HG02884 (cell line): ENCODE measurements at regions not wholly inside any gene's neighbourhood (a gene's known extent, or its start where the extent isn't known, plus 50 kb on each side); places are given as distances from the start of the nearest gene placed in this dataset.
"Not testable (repeated sequence)": the region's sequence is repeated elsewhere in the genome, so short reads cannot be mapped to it uniquely, and the experiment has no call there.

Experiments used
- ATAC-seq: cut with Tn5 transposase; IDR thresholded peaks from one replicate; pipeline ENCODE4 v1.9.1; 2021; ENCODE audit warnings: mild to moderate bottlenecking, moderate library complexity; ENCODE audit not compliant: unreplicated experiment

DNA sequence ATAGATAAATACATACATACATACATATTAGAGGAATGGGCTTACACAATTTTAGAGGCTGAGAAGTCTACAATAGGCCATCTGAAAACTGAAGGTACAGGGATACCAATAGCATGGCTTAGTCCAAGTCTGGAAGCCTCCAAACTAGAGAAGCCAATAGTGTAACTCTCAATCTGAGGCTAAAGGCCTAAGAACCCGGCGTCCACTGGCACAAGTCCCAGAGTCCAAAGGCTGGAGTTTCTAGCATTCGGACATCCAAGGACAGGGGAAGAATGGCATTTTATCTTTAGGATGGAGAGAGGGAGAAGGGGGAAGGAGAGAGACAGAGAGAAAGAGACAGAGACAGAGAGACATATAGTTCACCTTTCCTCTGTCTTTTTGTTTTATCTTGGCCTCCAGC is 63.7 kb upstream of the SYT4 start:
- no peak for ATAC-seq

DNA sequence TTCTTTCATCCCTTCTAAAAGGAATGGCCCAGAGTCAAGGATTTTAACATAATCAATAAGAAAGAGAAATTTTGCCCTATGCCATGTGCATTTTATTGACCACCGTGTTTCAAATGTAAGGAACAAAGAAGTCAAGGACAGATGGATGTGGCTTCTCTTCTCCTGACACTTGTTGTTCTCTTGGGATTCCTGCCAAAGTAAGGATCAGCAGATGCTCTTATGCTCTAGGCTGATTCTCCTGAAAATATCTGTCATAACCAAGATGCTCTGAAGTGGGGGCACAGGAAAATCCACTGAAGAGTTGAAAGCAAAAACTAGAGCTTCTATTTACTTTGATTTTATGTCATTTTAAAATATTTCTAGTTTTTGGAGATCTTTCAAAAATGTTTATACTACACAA is 72.9 kb upstream of the SYT4 start:
- ATAC-seq = no peak

DNA sequence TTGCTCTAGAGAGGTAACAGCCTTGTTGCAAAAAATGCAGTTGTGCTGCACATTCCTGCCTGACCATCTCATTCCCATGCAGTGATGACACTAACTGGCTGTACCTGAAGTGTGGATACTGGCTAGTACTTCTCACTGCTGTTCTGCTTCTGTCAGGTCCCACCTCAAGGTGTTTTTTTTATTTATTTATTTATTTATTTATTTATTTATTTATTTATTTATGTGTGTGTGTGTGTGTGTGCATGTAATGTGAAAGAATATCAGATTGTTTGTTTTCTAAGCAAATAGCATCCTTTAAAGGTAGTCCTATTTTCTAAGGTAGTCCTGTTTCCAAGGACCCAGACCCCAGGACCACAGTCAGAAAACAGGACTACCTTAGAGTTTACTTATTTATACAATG is 87.2 kb upstream of the SYT4 start:
- ATAC-seq = no peak

DNA sequence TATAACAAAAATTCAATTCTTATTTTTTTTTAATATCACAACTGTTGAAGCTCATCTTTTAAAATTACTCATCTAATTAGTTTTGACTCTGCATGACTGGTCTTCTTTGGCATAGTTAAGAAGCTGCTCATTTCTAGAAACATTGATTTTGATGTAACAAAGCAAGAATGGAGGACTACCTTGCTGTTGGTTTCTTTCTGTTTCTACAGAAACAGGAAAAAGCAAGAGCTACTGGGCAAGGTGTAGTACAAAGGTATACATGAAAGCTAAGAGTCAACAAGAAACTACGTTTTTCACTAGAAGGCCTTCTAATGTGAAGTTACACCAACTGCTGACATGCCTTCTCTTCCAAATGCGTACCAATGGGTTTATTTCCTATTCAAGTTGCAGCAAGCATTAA is 90.6 kb upstream of the SYT4 start:
- no peak for ATAC-seq

DNA sequence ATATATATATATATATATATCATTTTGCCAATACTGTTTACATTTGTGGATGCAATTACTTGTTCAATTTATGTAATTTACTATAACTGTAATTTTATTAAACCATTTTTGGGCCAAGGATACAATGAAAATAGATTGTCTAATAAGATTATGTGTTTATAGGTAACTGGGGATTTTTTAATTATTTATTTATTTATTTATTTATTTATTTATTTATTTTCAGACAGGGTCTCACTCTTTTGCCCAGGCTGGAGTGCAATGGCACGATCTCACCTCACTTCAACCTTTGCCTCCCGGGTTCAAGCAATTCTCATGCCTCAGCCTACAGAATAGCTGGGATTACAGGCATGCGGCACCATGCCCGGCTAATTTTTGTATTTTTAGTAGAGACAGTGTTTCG is 92.0 kb upstream of the SYT4 start:
- ATAC-seq = not testable (repeated sequence)

DNA sequence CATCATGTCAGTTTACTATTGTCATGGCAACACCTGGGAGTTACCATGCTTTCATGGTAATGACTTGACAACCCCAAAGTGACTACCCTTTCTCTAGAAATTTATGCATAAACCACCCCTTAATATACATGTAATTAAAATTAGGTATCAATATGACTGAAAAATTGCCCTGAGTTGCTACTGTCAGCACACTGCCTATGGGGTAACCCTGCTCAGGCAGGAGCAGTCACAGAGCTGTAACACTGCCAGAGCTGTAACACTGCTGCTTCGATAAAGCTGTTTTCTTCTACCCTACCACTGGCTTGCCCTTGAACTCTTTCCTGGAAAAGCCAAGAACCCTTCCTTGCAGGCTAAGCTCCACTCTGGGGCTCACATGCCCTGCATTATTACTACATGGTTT is 95.5 kb upstream of the SYT4 start:
- ATAC-seq = no peak

DNA sequence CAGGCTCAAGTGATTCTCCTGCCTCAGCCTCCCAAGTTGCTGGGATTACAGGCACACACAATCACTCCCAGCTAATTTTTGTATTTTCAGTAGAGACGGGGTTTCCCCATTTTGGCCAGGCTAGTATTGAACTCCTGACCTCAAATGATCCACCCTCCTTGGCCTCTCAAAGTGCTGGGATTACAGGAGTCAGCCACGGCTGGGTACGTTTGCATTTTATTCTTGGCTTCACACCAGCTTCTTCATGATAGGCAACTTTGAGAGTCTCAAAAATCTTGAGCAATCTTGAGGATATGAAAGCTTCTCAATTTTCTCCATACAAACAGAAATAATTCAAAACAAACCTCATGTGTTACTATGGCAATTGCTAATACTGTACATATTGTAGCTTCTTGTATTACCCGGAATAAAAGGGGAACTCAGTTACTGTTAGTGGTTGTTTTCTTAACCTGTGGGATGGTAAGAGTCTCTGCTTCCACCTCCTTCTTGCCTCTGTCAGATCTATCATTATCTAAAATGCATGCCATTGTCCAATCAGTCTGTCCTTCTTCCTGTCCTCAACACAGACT is 102.9 kb upstream of the SYT4 start:
- ATAC-seq = no peak

DNA sequence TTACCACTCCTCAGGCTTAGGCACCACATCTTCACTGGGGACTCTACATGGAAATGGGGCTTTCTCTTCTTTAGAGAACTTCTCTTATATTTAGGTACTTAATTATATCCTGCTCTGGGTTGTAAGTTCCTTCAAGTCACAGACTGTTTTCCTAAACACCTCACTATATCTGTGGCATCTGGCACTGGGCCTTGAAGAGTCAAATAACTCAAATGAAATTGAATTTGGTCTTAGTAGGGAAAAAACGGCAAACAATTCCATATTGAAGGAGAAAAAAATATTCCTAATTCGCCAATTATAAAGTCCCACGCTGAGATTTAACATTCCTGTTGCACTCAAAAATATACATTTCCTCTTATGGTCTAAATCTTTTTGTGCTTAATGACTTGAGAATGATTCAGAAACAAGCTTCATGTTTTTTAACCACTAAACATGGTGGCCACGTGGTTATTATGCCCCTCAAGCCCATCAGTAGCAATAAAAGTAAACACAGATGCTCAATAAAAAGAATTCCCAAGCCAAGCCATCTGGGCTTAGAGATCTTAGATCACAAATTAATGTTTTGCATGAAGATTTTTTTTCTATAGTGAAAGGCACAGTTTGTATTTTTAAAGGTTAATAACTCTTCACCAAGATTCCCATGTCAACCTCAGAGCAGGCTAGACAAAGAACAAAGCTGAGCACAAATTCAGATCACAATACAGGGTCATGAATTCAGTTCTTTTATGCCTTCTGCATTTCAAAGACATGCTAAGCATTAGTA is 105.5 kb upstream of the SYT4 start:
- no peak for ATAC-seq

DNA sequence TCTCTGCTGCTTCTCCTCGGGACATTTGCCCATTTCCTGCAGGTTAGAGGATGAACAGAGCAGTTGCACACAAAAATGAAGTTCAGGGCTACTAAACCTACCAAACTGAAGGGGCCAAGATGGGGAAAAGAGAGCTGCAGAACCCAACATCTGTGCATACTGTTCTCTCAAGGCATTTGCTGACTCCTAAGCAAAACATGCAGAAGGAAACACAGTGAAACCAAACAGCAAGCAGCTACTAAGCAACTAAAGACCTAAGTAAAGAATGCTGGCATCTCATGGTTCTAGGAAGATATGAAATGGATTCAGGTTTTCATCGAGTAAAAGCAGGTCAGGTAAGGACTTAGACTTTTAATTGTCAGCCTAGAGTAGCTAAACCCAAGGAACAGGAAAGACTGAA is 111.9 kb upstream of the SYT4 start:
- ATAC-seq = no peak

DNA sequence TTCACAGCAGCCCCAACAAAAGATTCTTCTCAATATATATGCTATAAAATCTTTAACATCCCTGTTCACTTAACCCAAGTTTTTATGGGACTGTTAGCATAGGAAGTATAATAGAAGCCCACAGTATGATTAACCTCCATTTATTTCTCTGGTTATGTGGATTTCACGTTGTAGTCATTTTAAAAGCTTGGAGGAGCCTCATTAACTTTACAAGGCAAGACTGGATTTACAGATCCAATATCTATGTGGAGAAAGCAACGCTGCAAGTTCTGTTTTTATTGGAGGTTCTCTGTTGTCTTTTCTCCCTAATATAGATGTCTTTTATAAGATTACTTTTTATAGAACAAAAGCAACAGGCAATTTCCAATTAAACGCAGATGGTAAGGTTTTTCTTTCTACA is 114.9 kb upstream of the SYT4 start:
- no peak for ATAC-seq

DNA sequence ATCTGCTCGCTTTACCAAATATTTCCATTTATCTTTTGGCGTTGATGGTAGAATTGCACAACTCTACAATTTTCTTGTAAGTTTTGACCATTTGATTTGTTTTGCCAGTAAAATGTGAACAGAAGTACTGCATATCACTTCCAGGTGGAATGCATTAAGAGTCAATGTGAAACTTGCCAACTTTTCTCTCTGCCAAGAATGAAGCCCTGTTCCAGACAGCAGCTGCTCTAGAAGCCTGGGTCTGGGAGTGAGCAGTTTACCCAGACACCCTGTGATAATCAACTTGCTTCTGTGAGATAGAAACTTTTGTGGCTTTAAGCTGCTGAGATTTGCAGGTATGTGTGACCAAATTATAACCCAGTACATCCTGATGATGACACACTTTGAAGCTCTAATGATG is 115.9 kb upstream of the SYT4 start:
- no peak for ATAC-seq

DNA sequence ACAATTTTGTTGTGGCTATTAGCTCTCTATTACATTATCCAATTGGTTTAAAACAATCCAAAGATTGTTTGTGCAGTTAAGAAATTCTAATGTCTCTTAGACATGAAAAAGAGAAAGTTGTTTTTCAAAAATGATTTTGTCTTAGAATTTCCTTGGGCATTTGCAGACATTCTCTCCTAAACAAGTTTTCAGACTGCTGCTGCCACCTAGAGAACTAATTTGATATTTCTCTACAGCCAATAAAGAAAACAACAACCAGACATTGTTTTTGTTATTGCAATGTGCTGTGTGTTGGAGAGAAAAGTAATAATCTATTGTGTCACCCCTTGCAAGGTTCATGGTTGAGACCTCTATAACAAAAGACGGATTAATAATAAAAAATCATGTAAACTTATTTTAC is 119.0 kb upstream of the SYT4 start:
- ATAC-seq = no peak

DNA sequence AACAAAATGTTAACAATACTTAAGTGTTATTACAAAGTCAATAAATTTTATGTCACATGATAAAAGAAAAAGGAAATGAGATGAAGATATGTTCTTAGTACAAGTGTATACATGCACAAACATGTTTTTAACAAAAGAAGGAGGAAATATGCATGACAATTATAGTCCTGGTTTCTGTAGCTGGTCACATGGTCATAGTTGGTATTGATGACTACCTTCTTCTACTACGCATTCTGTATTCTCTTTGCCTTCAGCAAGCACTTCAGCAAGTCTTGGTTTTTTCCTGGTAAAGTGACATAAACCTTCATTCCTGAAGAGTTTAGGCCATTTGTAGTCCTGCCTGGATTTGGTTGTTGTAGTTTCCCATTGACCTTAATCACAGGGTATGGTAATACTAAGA is 121.3 kb upstream of the SYT4 start:
- no peak for ATAC-seq

DNA sequence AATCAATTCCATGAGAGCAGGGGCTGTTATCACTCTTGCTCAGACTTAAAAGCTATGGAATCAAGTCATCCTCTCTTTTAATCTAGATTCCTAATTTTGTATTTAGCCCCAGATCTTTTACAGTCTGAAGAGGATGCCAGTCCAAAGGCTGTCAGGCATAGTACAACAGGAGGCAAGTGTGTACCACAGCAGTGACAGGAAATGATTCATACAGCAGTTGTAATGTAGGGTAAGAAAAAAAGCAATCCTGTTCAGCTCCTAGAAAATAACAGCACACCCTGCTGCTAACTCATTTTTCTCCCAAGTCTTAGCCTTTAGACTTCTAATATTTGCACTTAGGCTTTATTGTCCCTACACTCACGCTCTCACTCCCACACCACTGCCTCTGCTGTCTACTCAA is 127.8 kb upstream of the SYT4 start:
- ATAC-seq = no peak

DNA sequence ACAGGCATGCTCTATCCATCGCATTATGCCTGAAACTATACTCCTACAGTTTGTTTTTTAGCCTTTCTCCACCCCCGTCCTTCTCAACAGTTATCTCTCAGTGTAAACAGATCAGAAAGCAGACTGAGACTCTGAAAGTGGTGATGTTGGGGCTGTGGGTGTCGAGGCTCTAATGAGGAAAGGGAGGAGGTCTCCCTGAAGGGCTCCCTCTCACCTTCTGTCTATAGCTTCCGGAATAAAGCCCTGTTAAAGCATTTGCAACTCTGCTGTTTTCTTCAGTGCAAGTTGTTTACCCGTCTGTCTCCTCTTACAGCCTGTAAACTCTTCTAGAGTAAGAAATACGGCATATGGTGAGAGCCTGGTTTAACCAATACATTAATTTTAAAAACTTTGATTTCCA is 136.7 kb upstream of the SYT4 start:
- no peak for ATAC-seq

DNA sequence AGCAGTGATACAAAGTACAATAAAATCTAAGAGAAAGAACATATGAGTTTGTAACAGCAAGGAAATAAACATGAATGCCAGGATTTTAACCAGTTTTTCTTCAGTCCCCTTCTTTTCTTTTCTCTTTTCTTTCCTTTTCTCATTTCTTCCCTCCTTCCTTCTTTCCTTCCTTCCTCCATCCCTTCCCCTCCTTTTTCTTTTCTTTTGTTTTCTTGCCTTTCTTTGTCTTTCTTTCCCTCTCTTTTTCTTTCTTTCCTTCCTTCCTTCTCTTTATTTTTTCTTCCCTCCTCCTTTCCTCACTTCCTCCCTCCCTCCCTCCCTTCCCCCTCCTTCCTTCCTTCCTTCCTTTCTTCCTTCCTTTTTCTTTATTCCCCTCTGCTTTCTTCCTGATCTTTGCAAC is 142.8 kb upstream of the SYT4 start:
- no peak for ATAC-seq

DNA sequence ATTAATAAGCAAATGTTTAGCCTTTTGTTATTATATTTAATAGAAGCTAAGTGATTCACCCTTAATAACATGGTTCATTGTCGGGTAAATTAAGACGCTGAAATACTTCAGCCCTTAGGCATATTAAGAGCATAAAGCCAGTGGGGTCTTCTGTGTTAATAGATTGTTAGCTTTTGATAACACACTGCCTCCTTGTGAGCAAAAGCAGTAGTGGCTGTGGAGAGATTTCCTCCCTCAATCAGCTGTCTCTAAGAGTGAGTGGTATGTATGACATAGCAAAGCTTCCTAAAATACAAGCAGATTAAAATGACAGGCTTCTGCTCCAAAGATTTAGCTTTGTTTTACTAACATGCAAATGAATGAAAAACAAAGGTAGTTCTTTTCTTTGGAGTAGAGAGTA is 143.7 kb upstream of the SYT4 start:
- no peak for ATAC-seq

DNA sequence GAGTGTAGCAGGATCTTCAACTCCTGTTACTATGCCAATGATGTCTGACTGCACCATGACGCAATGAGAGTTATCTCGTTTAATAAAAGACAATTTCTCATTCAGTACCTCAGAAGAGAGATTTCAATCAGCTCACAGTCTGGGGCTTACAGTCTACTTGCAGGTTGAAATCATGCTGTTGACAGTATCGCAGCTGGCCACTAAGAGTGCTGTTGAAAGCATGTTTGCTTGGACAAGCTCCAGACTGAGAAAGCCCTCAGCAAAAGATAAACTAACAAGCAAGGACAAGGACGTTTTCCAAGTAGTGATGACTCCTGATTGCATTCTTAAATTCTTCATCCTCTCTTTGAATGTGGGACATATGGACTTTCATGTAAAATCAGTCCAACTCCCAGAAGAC is 145.2 kb upstream of the SYT4 start:
- ATAC-seq = no peak

DNA sequence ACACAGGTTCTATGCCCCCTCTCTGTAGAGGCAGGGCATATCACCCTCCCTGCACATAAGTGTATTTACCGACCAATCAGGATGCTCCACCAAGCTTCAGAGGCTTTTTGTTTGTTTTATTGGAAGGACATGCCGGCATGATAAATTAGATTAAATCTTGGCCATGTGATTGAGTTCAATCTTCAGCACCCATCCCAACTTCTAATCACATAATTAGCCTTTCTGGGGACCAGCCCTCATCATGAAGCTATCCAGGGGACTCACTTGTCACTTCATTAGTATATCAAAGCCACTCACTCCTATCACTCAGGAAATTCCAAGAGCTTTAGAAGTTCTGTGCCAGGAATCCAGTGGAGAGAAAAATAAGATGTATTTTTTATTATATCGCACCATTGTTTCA is 158.6 kb upstream of the SYT4 start:
- no peak for ATAC-seq

DNA sequence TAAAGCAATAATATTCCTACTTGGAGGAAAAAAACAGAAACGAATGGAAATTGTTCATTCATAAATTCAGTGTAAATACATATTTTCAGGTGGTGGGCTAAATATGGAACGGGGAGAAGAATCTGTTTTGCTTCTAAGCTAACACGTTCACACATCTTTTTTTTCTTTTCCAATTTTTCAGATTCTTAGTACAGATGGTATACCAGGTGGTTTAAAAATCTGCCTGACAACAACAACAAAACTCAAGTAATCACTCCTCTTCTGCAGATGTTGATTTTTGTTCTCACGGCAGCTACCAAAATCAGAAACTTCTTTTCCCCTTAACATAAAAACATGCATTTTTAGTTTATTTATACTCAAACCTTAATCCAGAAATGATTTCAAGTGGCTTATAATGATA is 164.8 kb upstream of the SYT4 start:
- no peak for ATAC-seq

DNA sequence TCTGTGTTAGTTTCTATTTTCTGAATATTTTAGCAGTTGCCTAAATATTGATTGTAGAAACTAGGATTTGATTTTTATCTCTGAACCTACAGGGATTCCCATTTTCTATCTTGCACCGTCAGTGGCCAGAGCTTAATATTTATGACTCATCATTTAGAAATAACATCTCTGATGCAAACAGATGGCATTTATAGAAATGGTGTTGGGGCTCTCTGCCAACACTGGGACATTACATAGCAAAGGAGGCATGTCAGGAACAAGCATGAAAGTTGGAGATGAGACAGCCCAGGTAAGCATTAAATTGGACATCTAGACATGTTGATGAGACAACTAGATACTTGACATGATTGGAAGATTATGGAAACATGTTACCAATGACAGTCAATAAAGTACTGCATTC is 165.3 kb upstream of the SYT4 start:
- ATAC-seq = no peak

DNA sequence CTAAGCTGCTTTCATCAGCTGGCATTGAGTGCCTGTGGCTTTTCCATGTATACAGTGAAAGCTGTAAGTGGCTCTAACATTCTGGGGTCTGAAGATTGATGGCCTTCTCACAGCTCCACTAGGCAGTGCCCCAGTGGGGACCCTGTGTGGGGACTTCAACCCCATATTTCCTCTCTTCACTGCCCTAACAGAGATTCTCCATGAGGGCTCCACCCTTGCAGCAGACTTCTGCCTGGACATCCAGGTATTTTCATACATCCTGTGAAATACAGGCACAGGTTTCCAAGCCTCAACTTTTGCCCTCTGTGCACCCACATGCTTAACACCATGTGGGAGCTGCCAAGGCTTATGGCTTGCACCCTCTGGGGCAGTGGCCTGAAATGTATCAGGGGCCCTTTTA is 188.2 kb upstream of the SYT4 start:
- ATAC-seq = no peak

DNA sequence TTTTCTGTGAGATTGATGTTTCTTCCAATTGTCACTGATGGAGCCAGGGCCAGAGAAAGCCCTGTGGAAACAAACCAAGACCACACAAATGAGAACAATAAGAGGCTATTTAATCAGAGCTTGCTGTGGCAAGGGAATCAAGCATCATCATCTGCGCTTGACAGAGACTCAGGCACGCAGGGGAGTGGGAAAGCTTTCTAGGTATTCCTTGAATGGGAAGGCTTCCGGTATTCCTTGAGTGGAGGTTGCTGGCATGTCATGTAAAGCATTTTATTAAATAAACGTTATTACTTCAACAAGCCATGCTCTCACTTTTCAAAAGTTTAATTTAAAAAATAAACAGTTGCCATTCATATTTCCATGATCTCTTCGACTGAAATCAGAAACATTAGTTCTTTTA is 194.6 kb upstream of the SYT4 start:
- ATAC-seq = no peak
